ENCODE measurements at regions not wholly inside any gene's neighbourhood (a gene's known extent, or its start where the extent isn't known, plus 50 kb on each side); places are given as distances from the start of the nearest gene placed in this dataset.

GRCh38 chr19:5396096-5396939 lies 55.7 kb upstream of the PTPRS start:
- no peak for DNase-seq
- Histone ChIP-seq H3K27ac (no peak overlapping the region), H3K4me1 (no peaks in the 10 kb centered on the region), H3K27me3 (peaks cover 0 to 28% of the 10 kb centered on the region in 2 donors), H3K4me3 (no peak overlapping the region), H3K36me3 (no peaks in the 10 kb centered on the region), H3K9me3 (no peaks in the 10 kb centered on the region)
- intact Hi-C loops (cut with DNase I; ENCODE audit: low total_unique reads): no loop called here
- TF ChIP-seq CTCF (IDR thresholded peaks at IDR 0.05) (no peak), POLR2A (IDR thresholded peaks at IDR 0.05) (no peak)

GRCh38 chr19:5396963-5397362 lies 56.4 kb upstream of the PTPRS start:
- DNase-seq: no peak
- intact Hi-C loops (cut with DNase I; ENCODE audit: low total_unique reads): no loop called here
- no peaks in the 10 kb centered on the region for H3K9me3 ChIP-seq
- H3K27ac ChIP-seq: no peak overlapping the region
- TF ChIP-seq POLR2A (IDR thresholded peaks at IDR 0.05): no peak
- TF ChIP-seq CTCF (IDR thresholded peaks at IDR 0.05): no peak
- no peaks in the 10 kb centered on the region for H3K4me1 ChIP-seq
- peaks cover 0 to 26% of the 10 kb centered on the region in 2 donors for H3K27me3 ChIP-seq
- no peaks in the 10 kb centered on the region for H3K36me3 ChIP-seq
- H3K4me3 ChIP-seq: no peak overlapping the region

GRCh38 chr19:5397804-5398692 lies 57.2 kb upstream of the ZNRF4 start:
- peaks cover 0 to 23% of the 10 kb centered on the region in 2 donors for H3K27me3 ChIP-seq
- TF ChIP-seq POLR2A (IDR thresholded peaks at IDR 0.05) (no peak), CTCF (IDR thresholded peaks at IDR 0.05) (no peak)

GRCh38 chr19:5398693-5399057 lies 56.5 kb upstream of the ZNRF4 start:
- H3K27me3 ChIP-seq: peaks cover 0 to 17% of the 10 kb centered on the region in 2 donors
- H3K27ac ChIP-seq: no peak overlapping the region
- H3K9me3 ChIP-seq: no peaks in the 10 kb centered on the region
- no peak overlapping the region for H3K4me3 ChIP-seq
- intact Hi-C loops (cut with DNase I; ENCODE audit: low total_unique reads): no loop called here
- no peaks in the 10 kb centered on the region for H3K36me3 ChIP-seq
- DNase-seq: no peak
- TF ChIP-seq POLR2A (IDR thresholded peaks at IDR 0.05): no peak
- no peaks in the 10 kb centered on the region for H3K4me1 ChIP-seq

More at GRCh38 chr19:5397804-5398692, 57.2 kb upstream of the ZNRF4 start:
- H3K9me3 ChIP-seq: no peaks in the 10 kb centered on the region
- no peaks in the 10 kb centered on the region for H3K36me3 ChIP-seq
- no peak for DNase-seq
- H3K4me3 ChIP-seq: no peak overlapping the region
- no peak overlapping the region for H3K27ac ChIP-seq
- intact Hi-C loops (cut with DNase I; ENCODE audit: low total_unique reads): no loop called here
- no peaks in the 10 kb centered on the region for H3K4me1 ChIP-seq

GRCh38 chr19:5403968-5404640 lies 51.1 kb upstream of the ZNRF4 start:
- H3K4me3 ChIP-seq: no peak overlapping the region
- TF ChIP-seq POLR2A (IDR thresholded peaks at IDR 0.05): no peak
- no peak for TF ChIP-seq CTCF (IDR thresholded peaks at IDR 0.05)
- intact Hi-C loops (cut with DNase I; ENCODE audit: low total_unique reads): no loop called here
- no peaks in the 10 kb centered on the region for H3K27me3 ChIP-seq
- peak; percentile 28 to 45 for DNase-seq
- H3K9me3 ChIP-seq: no peaks in the 10 kb centered on the region
- no peaks in the 10 kb centered on the region for H3K4me1 ChIP-seq
- H3K27ac ChIP-seq: no peak overlapping the region
- no peaks in the 10 kb centered on the region for H3K36me3 ChIP-seq
